ENCODE measurements at regions not wholly inside any gene's neighbourhood (a gene's known extent, or its start where the extent isn't known, plus 50 kb on each side); places are given as distances from the start of the nearest gene placed in this dataset.

- no peaks in the 10 kb centered on the region for H3K27me3 Mint-ChIP-seq (ENCODE audit: low read depth)
- no peak overlapping the region for H3K4me3 Mint-ChIP-seq
- no peak overlapping the region for H3K27ac Mint-ChIP-seq
- H3K4me1 Mint-ChIP-seq (ENCODE audit: low read depth), result no peaks in the 10 kb centered on the region
- no peaks in the 10 kb centered on the region for H3K9me3 Mint-ChIP-seq
- DNase-seq, result no peak
- no peak for ATAC-seq (replicated peaks in 1 of 2)
- no peaks in the 10 kb centered on the region for H3K36me3 Mint-ChIP-seq (ENCODE audit: insufficient read depth in 2 of 2)
Observed at GRCh38 chr5:67289763-67290521, 93.3 kb upstream of the CD180 start.

GRCh38 chr5:67287510-67288268 is 91.1 kb upstream of the CD180 start:
- Mint-ChIP-seq H3K27ac (no peak overlapping the region), H3K4me1 (ENCODE audit: low read depth) (no peaks in the 10 kb centered on the region), H3K36me3 (ENCODE audit: insufficient read depth in 2 of 2) (no peaks in the 10 kb centered on the region), H3K4me3 (no peak overlapping the region), H3K9me3 (no peaks in the 10 kb centered on the region), H3K27me3 (ENCODE audit: low read depth) (no peaks in the 10 kb centered on the region)
- ATAC-seq (replicated peaks in 1 of 2) (no peak), DNase-seq (no peak)

- no peak for ATAC-seq (replicated peaks in 1 of 2)
- H3K4me1 Mint-ChIP-seq (ENCODE audit: low read depth), result no peaks in the 10 kb centered on the region
- no peak for DNase-seq
- no peaks in the 10 kb centered on the region for H3K36me3 Mint-ChIP-seq (ENCODE audit: insufficient read depth in 2 of 2)
- H3K4me3 Mint-ChIP-seq, result no peak overlapping the region
- no peak overlapping the region for H3K27ac Mint-ChIP-seq
- no peaks in the 10 kb centered on the region for H3K9me3 Mint-ChIP-seq
- H3K27me3 Mint-ChIP-seq (ENCODE audit: low read depth), result no peaks in the 10 kb centered on the region
Observed at GRCh38 chr5:67286006-67286405, 89.4 kb upstream of the CD180 start.

GRCh38 chr5:67283988-67284487 is 87.4 kb upstream of the CD180 start:
- Mint-ChIP-seq H3K27ac (no peak overlapping the region), H3K4me3 (no peak overlapping the region), H3K36me3 (ENCODE audit: insufficient read depth in 2 of 2) (peaks cover 4 to 6% of the 10 kb centered on the region in 2 donors), H3K27me3 (ENCODE audit: low read depth) (no peaks in the 10 kb centered on the region), H3K9me3 (peaks cover 2 to 5% of the 10 kb centered on the region in 2 donors), H3K4me1 (ENCODE audit: low read depth) (no peaks in the 10 kb centered on the region)
- DNase-seq (no peak), ATAC-seq (replicated peaks in 1 of 2) (no peak)

- ATAC-seq (replicated peaks in 1 of 2), result no peak
- H3K9me3 Mint-ChIP-seq, result peaks cover 6 to 9% of the 10 kb centered on the region in 2 donors
- H3K27ac Mint-ChIP-seq, result no peak overlapping the region
- no peaks in the 10 kb centered on the region for H3K27me3 Mint-ChIP-seq (ENCODE audit: low read depth)
- H3K36me3 Mint-ChIP-seq (ENCODE audit: insufficient read depth in 2 of 2), result peaks cover 6 to 9% of the 10 kb centered on the region in 2 donors
- DNase-seq, result no peak
- H3K4me3 Mint-ChIP-seq, result no peak overlapping the region
- no peaks in the 10 kb centered on the region for H3K4me1 Mint-ChIP-seq (ENCODE audit: low read depth)
Observed at GRCh38 chr5:67283275-67283987, 86.8 kb upstream of the CD180 start.

GRCh38 chr5:67281874-67282273 is 85.3 kb upstream of the CD180 start:
- Mint-ChIP-seq H3K4me1 (ENCODE audit: low read depth) (no peaks in the 10 kb centered on the region), H3K27me3 (ENCODE audit: low read depth) (no peaks in the 10 kb centered on the region), H3K9me3 (peaks cover 8 to 11% of the 10 kb centered on the region in 2 donors), H3K27ac (no peak overlapping the region), H3K36me3 (ENCODE audit: insufficient read depth in 2 of 2) (peaks cover 13 to 15% of the 10 kb centered on the region in 2 donors), H3K4me3 (no peak overlapping the region)
- DNase-seq (no peak), ATAC-seq (replicated peaks in 1 of 2) (no peak)

- H3K27ac Mint-ChIP-seq, result no peak overlapping the region
- no peak overlapping the region for H3K4me3 Mint-ChIP-seq
- ATAC-seq (replicated peaks in 1 of 2) (no peak), DNase-seq (no peak)
- H3K36me3 Mint-ChIP-seq (ENCODE audit: insufficient read depth in 2 of 2), result peaks cover 8 to 12% of the 10 kb centered on the region in 2 donors
- H3K4me1 Mint-ChIP-seq (ENCODE audit: low read depth), result no peaks in the 10 kb centered on the region
- H3K9me3 Mint-ChIP-seq, result peaks cover 6 to 7% of the 10 kb centered on the region in 2 donors
- no peaks in the 10 kb centered on the region for H3K27me3 Mint-ChIP-seq (ENCODE audit: low read depth)
Observed at GRCh38 chr5:67273689-67274356, 77.2 kb upstream of the CD180 start.

- Mint-ChIP-seq H3K27ac (no peak overlapping the region), H3K27me3 (ENCODE audit: low read depth) (no peaks in the 10 kb centered on the region), H3K4me3 (no peak overlapping the region), H3K9me3 (peaks cover 0 to 1% of the 10 kb centered on the region in 2 donors), H3K4me1 (ENCODE audit: low read depth) (no peaks in the 10 kb centered on the region), H3K36me3 (ENCODE audit: insufficient read depth in 2 of 2) (peaks cover under 1 to 1% of the 10 kb centered on the region in 2 donors)
- ATAC-seq (replicated peaks in 1 of 2) (no peak), DNase-seq (no peak)
Observed at GRCh38 chr5:67272453-67273130, 76.0 kb upstream of the CD180 start.

GRCh38 chr5:67268231-67269021 is 71.8 kb upstream of the CD180 start:
- Mint-ChIP-seq H3K4me1 (ENCODE audit: low read depth) (peaks cover 12% of the 10 kb centered on the region), H3K27ac (no peak overlapping the region), H3K9me3 (no peaks in the 10 kb centered on the region), H3K4me3 (no peak overlapping the region), H3K36me3 (ENCODE audit: insufficient read depth in 2 of 2) (peaks cover 0 to 1% of the 10 kb centered on the region in 2 donors), H3K27me3 (ENCODE audit: low read depth) (no peaks in the 10 kb centered on the region)
- no peak for ATAC-seq (replicated peaks in 1 of 2)
- no peak for DNase-seq

GRCh38 chr5:67267512-67268216 is 71.1 kb upstream of the CD180 start:
- DNase-seq (no peak), ATAC-seq (replicated peaks in 1 of 2) (no peak)
- Mint-ChIP-seq H3K27me3 (ENCODE audit: low read depth) (no peaks in the 10 kb centered on the region), H3K27ac (no peak overlapping the region), H3K9me3 (no peaks in the 10 kb centered on the region), H3K4me3 (no peak overlapping the region), H3K36me3 (ENCODE audit: insufficient read depth in 2 of 2) (peaks cover 0 to 1% of the 10 kb centered on the region in 2 donors), H3K4me1 (ENCODE audit: low read depth) (peaks cover 12% of the 10 kb centered on the region)

- Mint-ChIP-seq H3K9me3 (no peaks in the 10 kb centered on the region), H3K27me3 (ENCODE audit: low read depth) (no peaks in the 10 kb centered on the region), H3K27ac (no peak overlapping the region), H3K4me1 (ENCODE audit: low read depth) (peaks cover 12% of the 10 kb centered on the region), H3K4me3 (no peak overlapping the region), H3K36me3 (ENCODE audit: insufficient read depth in 2 of 2) (peaks cover 0 to 1% of the 10 kb centered on the region in 2 donors)
- no peak for ATAC-seq (replicated peaks in 1 of 2)
- no peak for DNase-seq
Observed at GRCh38 chr5:67266654-67267350, 70.2 kb upstream of the CD180 start.

Measured in activated T-cell treated with anti-CD3 and anti-CD28 coated beads, Interleukin-2, amount 50 U/mL, for 72 hours (primary cell).